ENCODE measurements at regions not wholly inside any gene's neighbourhood (a gene's known extent, or its start where the extent isn't known, plus 50 kb on each side); places are given as distances from the start of the nearest gene placed in this dataset.
A peak's percentile ranks its signal among the peaks of the same experiment; 100 is the strongest.

GRCh38 chr6:150651808-150652470, 52.3 kb downstream of the PLEKHG1 start:
- DNase-seq: no peak

GRCh38 chr6:150652848-150653613, 53.3 kb downstream of the PLEKHG1 start:
- no peak for DNase-seq

GRCh38 chr6:150654608-150655007, 54.9 kb downstream of the PLEKHG1 start:
- no peak for DNase-seq

DNA sequence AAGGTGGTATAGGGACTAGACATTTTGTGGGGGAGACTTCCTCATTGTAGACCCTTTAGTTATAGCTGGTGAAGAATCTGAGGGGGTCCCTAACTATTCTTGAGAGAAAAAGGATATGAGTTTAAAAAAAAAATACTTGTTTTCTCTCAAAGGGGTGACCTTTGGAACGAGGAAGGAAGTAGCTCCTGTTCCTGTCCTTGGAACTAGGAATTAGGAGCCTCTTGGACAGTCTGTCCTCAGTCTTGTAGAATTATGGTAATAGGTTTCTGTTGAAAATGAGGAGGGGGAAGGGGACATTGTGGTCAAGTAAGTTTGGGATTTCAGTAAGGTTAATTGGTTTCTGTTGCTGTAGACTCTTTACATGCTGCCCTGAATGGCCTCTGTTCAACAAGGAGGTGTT, 56.5 kb downstream of the PLEKHG1 start:
- no peak for DNase-seq

GRCh38 chr6:150658421-150658820, 58.7 kb downstream of the PLEKHG1 start:
- DNase-seq: no peak

GRCh38 chr6:150659046-150659763, 59.5 kb downstream of the PLEKHG1 start:
- DNase-seq: no peak

DNA sequence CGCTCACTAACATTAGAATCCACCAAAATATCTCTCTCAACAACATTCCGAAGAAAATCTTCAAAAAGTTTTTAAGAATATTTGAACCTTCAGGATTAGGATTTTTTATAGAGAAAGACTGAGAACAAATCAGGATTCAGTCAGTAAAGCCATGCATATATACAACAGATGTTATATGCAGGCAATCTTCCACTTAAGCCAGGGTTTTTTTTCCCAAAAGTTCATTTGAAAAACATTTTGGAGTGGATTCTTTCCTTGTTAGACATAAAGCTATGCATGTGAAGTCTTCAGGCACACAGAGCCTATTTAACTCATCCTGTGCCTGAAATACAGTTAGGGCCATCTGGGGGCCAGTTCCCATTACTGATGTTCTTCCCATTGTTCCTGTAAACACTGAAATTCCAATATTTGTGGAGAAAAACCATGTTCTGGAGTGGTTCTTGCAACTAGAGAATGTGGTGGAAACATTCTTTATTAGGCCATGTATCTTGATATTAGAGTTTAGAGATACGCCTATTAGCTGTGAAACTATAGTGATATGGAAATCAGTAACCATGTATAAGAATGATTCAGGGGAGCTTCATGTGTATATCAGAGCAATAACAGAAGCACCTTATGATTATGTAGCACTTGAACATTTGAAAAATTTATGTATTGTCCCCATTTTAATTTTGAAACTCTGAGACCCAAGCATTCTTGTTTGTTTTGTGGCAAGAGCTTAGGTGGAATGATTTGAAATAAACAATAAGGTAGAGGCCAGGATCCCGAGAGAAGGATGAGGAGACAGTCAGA, 61.7 kb downstream of the PLEKHG1 start:
- DNase-seq: no peak

DNA sequence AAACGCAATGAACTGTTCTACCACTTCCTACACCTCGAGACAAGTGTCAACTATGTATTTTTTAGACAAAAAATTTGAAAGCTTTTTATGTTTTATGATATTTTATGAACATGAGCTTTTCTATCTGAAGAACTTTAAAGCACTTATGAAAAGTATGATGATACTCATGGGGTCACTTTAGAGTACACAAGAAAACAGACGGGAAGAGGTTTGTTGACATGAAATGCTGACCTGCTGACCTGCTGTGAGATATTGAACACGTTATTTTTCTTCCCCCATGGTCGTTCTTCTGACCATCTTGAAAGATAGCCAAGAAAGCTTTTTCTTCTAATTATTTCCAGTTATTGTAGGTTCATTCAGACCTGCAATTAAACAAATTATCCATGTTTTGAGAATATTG, 63.1 kb downstream of the PLEKHG1 start:
- no peak for DNase-seq

DNA sequence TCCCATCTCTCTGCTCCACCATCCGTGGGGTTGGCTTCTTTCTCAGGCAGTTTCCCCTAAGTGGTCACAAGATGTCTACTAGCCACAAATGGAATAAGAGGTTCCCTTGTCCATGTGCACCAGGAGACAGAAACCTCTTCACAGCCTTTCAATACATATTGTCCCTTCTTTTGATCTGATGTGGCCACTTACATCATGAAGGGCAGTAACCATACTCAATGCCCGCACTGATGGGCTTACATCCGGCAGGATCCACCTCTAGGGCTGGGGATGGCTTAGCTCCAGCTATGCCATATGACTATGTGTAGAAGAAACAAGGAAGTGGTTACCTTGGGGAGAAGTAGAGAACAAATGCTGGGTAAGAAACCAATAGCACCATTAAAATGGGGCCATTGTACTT, 64.4 kb downstream of the PLEKHG1 start:
- no peak for DNase-seq

DNA sequence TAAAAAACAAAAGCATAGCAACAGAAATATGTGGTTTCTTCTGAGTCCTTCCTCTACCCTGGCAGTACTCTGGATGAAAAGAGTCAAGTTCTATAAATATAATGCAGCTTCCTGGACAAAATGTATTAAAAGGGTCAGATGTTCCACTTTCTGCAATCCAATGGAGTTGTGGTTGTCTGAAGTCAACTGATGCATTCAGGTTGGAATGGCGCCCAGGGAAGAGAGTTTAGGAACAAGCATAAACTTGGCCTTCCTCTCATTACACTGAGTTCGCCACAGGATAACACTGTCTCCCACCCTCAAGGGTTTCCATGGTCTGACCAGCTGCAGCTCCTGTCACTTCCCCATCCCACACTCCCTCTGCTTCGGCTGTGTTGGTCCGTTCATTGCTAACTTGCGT, 66.4 kb downstream of the PLEKHG1 start:
- DNase-seq: peak in 1 of 4 experiments; percentile 21

- DNase-seq: no peak
Measured at GRCh38 chr6:150667359-150667758, 67.7 kb downstream of the PLEKHG1 start.

GRCh38 chr6:150667977-150668716, 68.5 kb downstream of the PLEKHG1 start:
- DNase-seq: peak in 3 of 4 experiments; percentile 17 to 28 (median 24)

- no peak for DNase-seq
Measured at GRCh38 chr6:150668900-150669302, 69.2 kb downstream of the PLEKHG1 start.

DNA sequence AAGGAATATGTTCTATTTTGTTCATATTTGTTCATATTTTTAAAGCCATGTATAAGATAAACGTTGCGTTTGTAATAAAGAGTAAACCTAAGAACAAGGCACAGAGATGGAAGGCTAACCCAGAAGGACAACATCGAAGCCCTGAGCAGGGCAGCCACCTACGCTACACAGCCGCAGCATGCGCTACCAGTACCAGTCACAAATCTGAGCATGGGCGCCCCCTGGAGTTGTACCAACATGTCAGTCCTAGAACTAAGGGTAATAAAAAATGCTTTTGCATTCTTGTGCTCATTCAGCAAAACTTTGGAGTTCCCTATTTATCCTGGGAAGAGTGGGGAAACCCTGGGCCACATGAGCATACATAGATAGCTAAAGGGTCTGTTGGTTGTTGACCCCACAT, 70.6 kb downstream of the PLEKHG1 start:
- DNase-seq: no peak

- DNase-seq: no peak
Measured at GRCh38 chr6:150672800-150673199, 73.1 kb downstream of the PLEKHG1 start.

DNA sequence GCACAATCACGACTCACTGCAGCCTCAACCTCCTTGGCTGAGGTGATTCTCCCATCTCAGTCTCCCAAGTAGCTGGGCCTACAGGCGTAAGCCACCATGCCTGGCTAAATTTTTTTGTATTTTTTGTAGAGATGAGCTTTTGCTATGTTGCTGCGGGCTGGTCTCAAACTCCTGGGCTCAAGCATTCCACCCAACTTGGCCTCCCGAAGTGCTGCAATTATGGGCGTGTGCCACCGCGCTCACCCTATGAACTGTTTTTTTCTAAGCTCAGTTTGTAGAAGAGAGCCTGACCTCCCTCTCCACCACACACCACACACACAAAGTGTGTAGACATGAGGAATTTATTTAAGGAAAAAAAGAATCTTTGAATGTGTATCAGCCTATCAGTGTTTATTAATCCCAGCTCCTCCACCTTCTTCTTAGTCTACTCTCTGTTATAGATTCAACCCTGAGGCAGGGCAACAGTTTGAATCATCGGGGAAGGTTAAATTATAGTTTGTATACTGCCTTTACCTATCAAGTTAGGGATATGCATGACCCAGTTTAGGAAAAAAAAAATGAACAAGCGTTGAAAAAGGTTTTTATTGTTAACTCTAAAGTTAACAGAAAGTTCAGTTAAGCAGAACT, 74.1 kb downstream of the PLEKHG1 start:
- DNase-seq: no peak

GRCh38 chr6:150676344-150676743, 76.7 kb downstream of the PLEKHG1 start:
- no peak for DNase-seq

DNA sequence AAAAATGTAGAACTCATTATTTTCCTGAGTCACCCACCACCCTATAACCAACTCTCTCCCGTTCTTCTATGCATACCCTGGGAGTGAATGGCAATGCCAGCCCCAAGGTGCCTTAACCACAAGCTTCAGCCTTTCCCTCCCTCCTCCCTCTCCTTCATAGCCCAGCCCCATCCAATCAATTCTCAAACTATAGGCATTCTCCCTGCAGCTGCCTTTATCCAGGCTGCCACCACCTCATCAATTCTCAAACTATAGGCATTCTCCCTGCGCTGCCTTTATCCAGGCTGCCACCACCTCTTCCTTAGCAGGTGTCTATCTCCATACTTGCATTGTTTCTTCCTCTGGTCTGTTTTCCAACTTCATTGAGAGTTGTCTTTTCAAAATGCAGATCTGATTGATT, 77.1 kb downstream of the PLEKHG1 start:
- DNase-seq: no peak

DNA sequence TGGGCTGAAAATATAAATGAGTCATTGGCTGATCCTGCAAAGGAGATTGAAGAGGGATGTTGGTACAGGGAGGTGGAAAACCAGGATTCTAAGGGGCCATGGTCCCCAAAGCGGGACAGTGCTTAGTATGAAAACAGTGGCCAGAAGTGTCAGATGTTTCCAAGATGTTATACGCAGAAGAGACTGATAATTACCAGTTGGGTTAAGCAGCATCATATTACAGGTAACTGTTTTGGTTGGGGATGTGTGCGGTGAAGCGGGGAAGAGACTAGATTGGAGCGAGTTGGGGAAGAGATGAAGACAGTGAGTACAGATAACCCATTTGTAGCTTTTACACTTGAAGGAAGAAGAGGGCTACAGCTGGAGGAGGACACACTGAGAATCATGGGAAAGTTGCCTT, 80.8 kb downstream of the PLEKHG1 start:
- no peak for DNase-seq

GRCh38 chr6:150681578-150682395, 82.1 kb downstream of the PLEKHG1 start:
- DNase-seq: no peak

GRCh38 chr6:150683320-150683719, 83.6 kb downstream of the PLEKHG1 start:
- peak in 3 of 4 experiments; percentile 11 to 30 (median 20) for DNase-seq

Measured in suppressor macrophage (primary cell).